Left lung (tissue), 4 donors: ENCODE measurements at regions not wholly inside any gene's neighbourhood (a gene's known extent, or its start where the extent isn't known, plus 50 kb on each side); places are given as distances from the start of the nearest gene placed in this dataset.

Experiments used
- ATAC-seq: fragments of 200-7000 bp; cut with Tn5 transposase; one replicate; pipeline ENCODE4 v1.9.1; 2020; ENCODE audit warnings: moderate library complexity
- DNase-seq, 4 donors: peaks; one replicate each; pipeline ENCODE4 v3.0.0-alpha.2; 2013 to 2020
- H3K27ac ChIP-seq, 2 donors: fragments of 200-600 bp; sonication (generic) in 1 of 2; one replicate each; pipeline versions ENCODE4 v1.5.0 to v1.8.0; 2020 to 2021
- H3K27me3 ChIP-seq, 2 donors: fragments of 200-600 bp; sonication (generic) in 1 of 2; one replicate each; pipeline versions ENCODE4 v1.5.0 to v1.8.0; 2020 to 2021
- H3K36me3 ChIP-seq, 2 donors: fragments of 200-600 bp; sonication (generic) in 1 of 2; one replicate each; pipeline versions ENCODE4 v1.5.0 to v1.8.0; 2020 to 2021
- H3K4me1 ChIP-seq, 2 donors: fragments of 200-600 bp; one replicate each; pipeline ENCODE4 v1.8.0; 2021
- H3K4me3 ChIP-seq, 2 donors: fragments of 200-600 bp; sonication (generic) in 1 of 2; one replicate each; pipeline versions ENCODE4 v1.5.0 to v1.8.0; 2020 to 2021; ENCODE audit warnings: mild to moderate bottlenecking in 1 of 2
- H3K9me3 ChIP-seq, 2 donors: fragments of 200-600 bp; sonication (generic) in 1 of 2; one replicate each; pipeline versions ENCODE4 v1.5.0 to v1.8.0; 2020 to 2021
- CTCF ChIP-seq, 2 donors: fragments of 200-600 bp; sonication (generic) in 1 of 2; IDR thresholded peaks; one replicate each; pipeline versions ENCODE4 v1.5.0 to v1.8.0; 2021; ENCODE audit warnings: antibody characterized with exemption in 2 of 2
- intact Hi-C, 2 donors: fragments of 100-400 bp; cut with DNase I; formaldehyde crosslinking; loops; one replicate each; pipeline versions ENCODE4 v1.11.2 to v1.14.2; 2022
- donor health status: DM: no; HTN: yes; CAD: no.
- donor health status: DM: no; HTN: no; CAD: no.

GRCh38 chr1:38257374-38257773 is 210.8 kb upstream of the POU3F1 start:
- no peak for TF ChIP-seq CTCF (IDR thresholded peaks at IDR 0.05)
- H3K4me3 ChIP-seq = no peak overlapping the region
- no peaks in the 10 kb centered on the region for H3K9me3 ChIP-seq
- ATAC-seq (no peak), DNase-seq (no peak)
- intact Hi-C loops = no loop called here
- H3K4me1 ChIP-seq = no peaks in the 10 kb centered on the region
- H3K27me3 ChIP-seq = peaks cover 0 to 20% of the 10 kb centered on the region in 2 donors
- no peaks in the 10 kb centered on the region for H3K36me3 ChIP-seq
- no peak overlapping the region for H3K27ac ChIP-seq

GRCh38 chr1:38256072-38256471 is 209.5 kb upstream of the POU3F1 start:
- no peak for ATAC-seq
- Histone ChIP-seq H3K9me3 (no peaks in the 10 kb centered on the region), H3K27me3 (peaks cover 0 to 22% of the 10 kb centered on the region in 2 donors), H3K4me3 (no peak overlapping the region), H3K27ac (no peak overlapping the region), H3K4me1 (no peaks in the 10 kb centered on the region), H3K36me3 (no peaks in the 10 kb centered on the region)
- TF ChIP-seq CTCF (IDR thresholded peaks at IDR 0.05) = no peak
- intact Hi-C loops = no loop called here
- no peak for DNase-seq

- no peak for TF ChIP-seq CTCF (IDR thresholded peaks at IDR 0.05)
- ATAC-seq (no peak), DNase-seq (no peak)
- no peaks in the 10 kb centered on the region for H3K36me3 ChIP-seq
- intact Hi-C loops = no loop called here
- no peaks in the 10 kb centered on the region for H3K9me3 ChIP-seq
- H3K27me3 ChIP-seq = peaks cover 0 to 39% of the 10 kb centered on the region in 2 donors
- no peaks in the 10 kb centered on the region for H3K4me1 ChIP-seq
- no peak overlapping the region for H3K4me3 ChIP-seq
- H3K27ac ChIP-seq = no peak overlapping the region
Observed at GRCh38 chr1:38253314-38253713, 206.7 kb upstream of the POU3F1 start.

- Histone ChIP-seq H3K4me1 (no peaks in the 10 kb centered on the region), H3K36me3 (no peaks in the 10 kb centered on the region), H3K4me3 (no peak overlapping the region), H3K27ac (no peak overlapping the region), H3K9me3 (no peaks in the 10 kb centered on the region), H3K27me3 (peaks cover 0 to 40% of the 10 kb centered on the region in 2 donors)
- DNase-seq (no peak), ATAC-seq (no peak)
- TF ChIP-seq CTCF (IDR thresholded peaks at IDR 0.05) = no peak
- intact Hi-C loops = no loop called here
Observed at GRCh38 chr1:38250356-38250755, 203.8 kb upstream of the POU3F1 start.

GRCh38 chr1:38249001-38249400 is 202.4 kb upstream of the POU3F1 start:
- Histone ChIP-seq H3K27me3 (peaks cover 0 to 38% of the 10 kb centered on the region in 2 donors), H3K36me3 (no peaks in the 10 kb centered on the region), H3K9me3 (no peaks in the 10 kb centered on the region), H3K4me1 (no peaks in the 10 kb centered on the region), H3K27ac (no peak overlapping the region), H3K4me3 (no peak overlapping the region)
- TF ChIP-seq CTCF (IDR thresholded peaks at IDR 0.05) = no peak
- DNase-seq (no peak), ATAC-seq (no peak)
- intact Hi-C loops = no loop called here
